ENCODE measurements at regions not wholly inside any gene's neighbourhood (a gene's known extent, or its start where the extent isn't known, plus 50 kb on each side); places are given as distances from the start of the nearest gene placed in this dataset.
"Not testable (repeated sequence)": the region's sequence is repeated elsewhere in the genome, so short reads cannot be mapped to it uniquely, and the experiment has no call there.

- no peak for DNase-seq (ENCODE audit: low read depth)
Observed at GRCh38 chr2:104976603-104977120, 61.2 kb upstream of the MRPS9 start.

DNA sequence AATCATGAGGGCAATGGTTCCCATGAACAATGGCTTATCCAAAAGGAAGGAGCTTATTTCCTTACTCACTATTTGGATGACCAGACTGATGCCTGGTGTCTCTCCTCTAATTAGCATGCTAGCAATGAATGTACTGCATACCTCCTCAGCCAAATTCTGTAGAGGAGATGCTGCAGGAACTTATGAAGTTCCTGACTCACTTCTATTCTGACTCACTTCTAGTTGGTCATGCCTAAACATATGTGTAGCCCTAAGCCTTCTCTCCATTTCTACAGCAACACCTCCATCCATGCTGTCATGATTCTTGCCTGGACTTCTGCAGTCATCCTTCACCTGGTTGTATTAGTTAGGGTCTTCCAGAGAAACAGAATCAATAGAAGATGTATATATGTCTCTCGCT lies 59.9 kb upstream of the MRPS9 start:
- DNase-seq (ENCODE audit: low read depth), result no peak

DNA sequence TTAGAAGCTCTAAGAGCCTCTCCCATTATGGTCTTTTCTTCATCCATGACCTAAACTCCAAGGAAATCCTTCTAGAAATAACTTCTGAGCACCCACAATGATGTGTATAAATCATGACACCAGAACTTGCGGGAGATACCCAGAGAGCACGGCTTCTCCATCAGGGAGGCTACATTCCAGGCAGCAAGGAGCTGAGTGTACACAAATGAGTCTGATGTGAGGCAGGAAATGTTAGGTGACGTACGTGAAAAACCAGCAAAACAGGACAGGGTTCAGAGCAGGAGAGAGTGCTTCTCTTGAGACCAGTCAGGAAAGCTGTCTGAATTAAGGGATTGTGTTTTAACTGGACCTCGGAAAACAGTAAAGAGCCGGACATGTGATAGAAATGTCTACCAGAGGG lies 58.1 kb upstream of the MRPS9 start:
- DNase-seq (ENCODE audit: low read depth), result not testable (repeated sequence)

DNA sequence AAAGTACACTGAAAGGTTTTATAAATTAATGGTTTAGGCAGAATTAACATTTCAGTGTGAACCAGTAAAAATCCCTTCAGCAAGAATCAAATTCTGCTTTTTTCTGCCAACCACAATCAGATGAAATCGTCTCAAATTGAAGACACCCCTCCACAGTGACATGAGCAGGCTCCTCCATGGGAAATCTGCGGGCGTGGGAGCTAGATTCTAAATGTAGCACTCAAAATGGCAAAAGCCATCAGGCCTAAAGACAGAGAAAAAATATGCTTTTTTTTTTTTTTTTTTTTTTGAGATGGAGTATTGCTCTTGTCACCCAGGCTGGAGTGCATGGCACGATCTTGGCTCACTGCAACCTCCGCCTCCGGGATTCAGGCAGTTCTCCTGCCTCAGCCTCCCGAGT lies 55.8 kb upstream of the MRPS9 start:
- DNase-seq (ENCODE audit: low read depth), result no peak

Data from HS-5 (cell line).